Left forelimb (tissue), 1 donor: ENCODE measurements at regions not wholly inside any gene's neighbourhood (a gene's known extent, or its start where the extent isn't known, plus 50 kb on each side); places are given as distances from the start of the nearest gene placed in this dataset.

Experiments
- DNase-seq: peaks from one replicate; pipeline ENCODE4 v3.0.0-alpha.2; 2018; ENCODE audit warnings: low spot score

DNA sequence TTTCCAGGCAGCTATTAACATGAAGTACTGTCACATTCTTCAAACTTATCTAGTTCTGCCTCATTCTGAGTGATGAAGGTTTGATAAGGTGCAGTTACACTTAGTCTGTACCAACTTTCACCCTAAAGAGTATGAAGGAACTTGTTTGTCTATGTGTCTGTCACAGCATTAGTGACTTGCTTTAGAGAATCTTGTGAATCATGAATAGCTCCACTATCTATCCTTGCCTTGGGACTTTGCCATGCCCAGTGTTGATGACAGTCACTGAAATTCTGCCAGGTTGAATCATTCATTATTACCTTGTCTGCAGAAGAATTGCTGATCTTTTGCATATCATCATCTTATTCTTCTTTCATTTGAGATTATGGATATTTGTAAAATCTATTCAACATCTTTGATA is 50.9 kb upstream of the A1CF start:
- DNase-seq: no peak

DNA sequence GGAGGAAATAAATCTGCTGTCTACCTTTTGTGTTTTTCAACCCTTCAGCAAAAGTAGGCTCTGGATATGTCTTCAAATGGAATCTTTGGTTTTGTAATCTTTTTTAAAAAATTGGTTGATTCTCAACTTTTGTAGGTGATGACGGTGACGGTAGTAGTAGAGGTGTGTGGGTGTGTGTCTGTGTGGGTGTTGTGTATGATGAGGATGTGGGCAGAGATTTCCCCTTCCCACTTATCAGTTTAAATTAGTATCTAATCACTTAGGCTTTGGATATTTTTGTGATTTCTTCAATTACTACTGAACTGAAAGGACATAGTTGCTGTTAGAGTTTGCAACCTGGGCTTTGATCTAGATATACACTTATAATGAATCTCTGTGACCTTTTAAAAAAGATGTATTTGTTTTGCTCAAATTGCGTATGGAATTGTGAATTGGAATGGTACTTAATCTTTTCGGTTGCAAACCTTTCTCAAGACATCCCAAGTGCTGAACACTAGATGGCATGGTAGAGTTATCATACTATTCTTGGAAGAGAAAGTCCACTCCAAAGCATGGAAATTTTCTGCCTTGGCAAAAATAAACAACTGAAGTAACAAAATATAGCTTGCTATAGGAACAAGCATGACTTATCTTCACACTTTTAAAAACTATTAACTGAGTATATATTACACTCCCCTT is 51.9 kb upstream of the A1CF start:
- no peak for DNase-seq

DNA sequence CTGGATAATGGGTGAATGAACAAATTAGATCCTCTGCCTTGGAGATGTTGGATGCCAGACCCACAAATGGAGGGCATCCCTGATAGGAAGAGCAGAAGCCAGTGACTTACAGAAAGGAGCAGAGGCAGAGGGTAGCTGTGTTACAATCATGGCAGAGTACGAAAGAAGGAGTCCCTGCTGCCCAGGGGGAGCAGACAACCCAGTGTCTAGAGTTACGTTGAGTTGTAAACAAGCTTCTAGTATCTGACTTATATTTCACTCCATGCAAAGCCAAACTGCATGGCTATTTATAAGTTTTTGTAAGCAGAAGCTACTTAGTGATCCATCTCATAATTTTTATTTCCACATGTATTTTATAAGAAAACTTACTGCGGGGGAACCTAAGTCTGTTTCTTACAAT is 56.2 kb upstream of the A1CF start:
- no peak for DNase-seq

DNA sequence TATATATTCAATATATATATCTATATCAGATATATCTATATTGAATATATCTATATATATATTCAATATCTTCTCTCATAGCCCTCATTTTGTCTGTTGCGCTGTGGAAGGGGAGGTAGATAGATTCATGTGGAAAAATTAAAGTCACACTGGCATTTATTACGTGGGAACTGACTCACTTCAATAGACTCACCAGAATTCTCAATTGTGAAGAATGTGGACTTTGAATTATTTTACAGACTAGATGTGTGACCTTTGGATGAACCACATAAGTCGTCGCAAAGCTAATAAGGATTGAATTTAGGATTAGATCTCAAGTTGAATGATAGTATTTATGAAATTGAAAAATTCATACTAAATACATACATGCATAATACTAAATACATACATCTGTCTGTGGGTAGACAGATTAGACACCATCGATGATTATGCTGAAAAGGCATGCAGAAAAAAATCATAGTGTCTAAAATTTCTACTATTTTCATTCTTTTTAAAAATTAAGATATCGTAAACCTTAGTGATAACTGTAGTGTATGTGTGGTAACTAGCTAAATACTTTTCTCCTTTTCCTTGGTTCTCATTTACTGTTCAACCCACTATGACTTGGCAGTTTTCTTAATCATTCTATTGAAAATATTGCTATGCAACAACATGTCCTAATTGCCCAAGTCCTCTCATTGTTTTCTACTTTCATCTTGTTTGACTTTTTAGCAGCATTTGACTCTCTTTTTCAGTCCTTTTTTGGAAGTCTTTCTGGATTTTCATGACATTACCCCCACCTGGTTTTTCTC is 61.8 kb upstream of the A1CF start:
- DNase-seq: no peak

DNA sequence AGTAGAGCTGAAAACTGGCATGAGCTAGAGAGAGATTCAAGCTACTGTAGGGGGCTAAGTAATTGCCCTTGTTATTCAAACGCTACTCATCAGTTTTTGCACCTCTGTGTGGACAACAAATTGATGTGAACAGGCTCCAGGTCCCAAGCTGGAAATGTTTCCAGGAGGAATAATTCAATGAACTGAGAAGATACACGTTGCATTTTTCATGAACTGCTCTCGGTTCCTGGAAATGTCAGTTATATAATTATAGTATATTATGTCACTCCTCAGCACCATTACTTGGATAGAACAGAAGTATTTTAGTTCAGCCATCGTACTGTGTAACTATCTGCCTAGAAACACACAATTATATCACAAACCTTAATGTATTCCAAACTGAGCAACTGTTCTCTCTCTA is 65.9 kb upstream of the A1CF start:
- DNase-seq: no peak

DNA sequence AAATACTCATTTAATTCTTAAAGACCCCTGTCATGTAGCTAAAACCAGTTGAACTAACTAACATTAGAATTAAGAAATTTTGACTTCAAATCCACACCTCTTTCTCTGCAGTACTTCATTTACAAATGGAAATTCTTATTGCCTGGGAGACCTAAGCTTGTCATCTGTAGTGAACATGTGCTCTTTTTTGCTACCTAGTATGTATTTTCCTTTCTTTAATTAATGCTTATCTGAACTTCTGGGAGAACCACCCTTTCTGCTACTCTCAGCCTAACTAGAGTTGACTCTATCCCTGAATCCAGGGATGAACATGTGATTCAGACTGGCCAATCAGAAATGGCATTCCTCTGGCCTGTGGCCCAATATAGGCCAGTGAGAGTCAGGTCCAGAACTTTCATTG is 75.9 kb upstream of the A1CF start:
- no peak for DNase-seq

DNA sequence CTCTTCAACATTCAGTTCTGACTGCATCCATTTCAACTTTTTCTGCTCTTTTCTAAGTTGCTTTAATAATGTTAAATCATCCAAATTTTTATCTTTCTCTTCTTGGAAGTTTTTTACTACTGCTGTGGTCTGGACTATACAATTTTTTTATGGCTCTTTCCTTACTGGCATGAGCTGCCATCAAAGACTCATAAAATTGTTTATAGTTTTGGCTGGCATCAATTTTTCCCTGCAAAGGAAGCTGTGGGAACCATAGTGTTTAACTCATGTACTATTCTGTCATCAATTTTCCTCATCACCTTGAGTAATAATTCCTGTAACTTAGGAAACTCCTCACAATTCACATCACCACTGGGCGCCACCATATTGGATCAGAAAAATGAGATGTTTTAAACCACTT is 77.6 kb upstream of the A1CF start:
- no peak for DNase-seq

DNA sequence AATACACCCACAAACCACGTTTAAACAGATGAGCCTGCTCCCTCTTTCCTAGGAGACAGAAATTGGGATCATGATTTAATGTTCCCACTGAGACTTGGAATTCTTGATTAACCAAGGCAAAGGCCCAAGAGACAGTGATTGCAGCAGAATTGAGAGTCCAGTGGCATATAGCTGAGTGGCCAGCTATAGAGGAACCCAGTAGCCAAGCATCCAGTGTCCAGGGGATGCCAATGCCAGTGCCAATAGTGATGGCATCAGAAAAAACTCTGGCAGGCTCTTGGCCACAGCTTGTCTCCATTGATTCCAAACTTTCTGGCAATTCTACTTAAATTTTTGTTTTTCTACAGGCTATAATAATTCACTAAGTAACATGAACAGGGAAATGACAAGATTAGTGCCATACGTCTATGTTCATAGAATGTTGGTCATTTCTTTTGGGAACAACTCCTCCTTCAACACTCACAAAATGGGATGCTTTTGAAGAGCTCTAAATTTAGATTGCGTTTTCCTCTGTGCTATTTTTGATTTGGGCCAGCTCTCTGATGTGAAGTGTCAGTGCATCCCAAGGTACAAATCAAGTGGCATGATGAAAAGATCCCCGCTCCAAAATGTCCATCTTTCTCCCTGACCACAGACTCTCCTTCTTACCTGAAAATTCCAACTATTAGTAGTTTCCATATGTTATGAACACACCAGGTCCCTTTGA is 83.1 kb upstream of the A1CF start:
- no peak for DNase-seq

DNA sequence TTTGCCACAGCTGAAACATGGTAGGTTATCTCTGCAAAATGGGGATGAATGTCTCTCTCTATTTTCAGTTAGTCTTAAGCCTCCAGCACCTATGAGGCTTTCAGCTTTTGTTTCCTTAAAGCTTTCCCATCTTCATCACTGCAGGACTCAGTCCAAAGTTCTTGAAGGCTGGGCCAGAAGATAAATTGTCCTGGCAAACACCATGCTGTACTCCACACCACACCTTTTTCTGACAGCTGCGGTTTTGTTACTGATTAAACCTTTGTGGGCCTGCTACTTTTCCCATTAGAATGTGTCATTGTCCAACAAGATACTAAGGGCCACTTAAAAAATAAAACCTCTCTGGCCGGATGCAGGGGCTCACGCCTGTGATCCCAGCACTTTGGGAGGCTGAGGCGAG is 87.2 kb upstream of the A1CF start:
- no peak for DNase-seq

DNA sequence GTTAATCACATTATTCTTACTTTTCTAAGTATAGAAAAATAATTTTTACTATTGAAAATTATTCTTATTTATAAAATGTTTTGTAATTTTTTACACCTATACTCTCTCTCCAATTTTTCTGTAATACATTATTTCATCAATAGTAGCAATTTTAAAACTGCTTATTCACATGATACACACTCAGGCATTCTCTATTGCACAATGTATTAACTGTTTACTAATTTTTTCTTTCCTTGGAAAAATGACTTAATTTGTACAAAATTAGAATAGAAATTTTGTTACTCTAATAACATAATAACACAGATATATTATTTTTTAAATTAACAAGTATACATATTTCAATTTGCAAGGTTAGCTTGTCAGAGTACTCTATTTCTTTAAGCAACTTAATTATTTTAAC is 92.9 kb upstream of the PRKG1 start:
- DNase-seq: no peak

DNA sequence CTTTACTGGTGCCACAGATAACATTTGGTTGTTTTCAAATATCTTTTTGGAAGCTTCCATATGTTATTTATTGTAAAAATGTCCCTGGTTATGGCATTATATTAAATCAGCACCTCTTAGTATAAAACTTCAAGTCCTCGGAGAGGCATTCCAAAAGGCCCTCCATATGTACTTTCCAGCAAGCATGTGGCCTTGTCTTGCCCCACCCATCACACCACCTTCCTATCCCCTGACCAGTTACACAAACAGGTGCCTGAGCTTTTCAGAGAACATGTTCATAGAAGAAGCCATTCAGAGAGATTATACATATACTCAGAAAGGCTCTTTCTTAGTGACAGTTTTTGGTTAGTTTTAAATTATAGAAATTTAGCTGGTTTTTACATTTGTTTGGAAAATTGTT is 92.4 kb upstream of the PRKG1 start:
- no peak for DNase-seq

DNA sequence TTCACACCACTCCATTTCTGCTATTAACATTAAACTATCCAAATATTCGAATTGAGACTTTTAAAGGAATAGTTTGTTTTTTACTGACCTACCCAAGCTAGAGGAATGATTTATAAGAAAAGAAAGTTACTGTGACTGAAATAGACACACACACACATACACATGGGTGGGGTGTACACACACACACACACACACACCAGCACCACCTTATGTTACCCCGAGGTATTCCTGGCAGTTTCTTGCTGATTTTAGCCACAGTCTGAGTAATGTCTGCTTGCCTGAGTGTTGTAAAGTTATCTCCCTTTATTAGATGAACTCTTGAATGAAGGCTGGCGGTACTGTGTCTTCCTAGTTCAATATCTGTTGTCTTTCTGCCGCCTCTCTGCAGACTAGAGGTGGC is 91.3 kb upstream of the PRKG1 start:
- DNase-seq: no peak

DNA sequence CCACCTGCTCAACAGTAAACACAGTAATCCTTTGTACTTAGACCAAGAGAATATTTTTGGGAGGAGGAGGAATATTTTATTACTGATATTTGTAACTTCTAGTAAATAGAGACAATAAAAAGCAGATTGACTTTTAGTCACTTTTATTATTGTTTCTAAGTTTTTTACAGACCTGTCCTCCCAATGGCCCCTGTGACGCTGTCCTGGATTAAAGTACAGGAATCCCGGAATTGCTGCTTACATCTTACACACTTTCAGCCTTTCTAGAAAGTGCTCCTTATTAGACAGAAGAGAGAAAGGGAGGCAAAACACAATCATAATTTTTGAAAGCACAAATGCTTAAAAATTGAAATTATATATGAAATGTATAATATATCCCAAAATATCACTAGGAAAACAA is 86.4 kb upstream of the PRKG1 start:
- DNase-seq: no peak

DNA sequence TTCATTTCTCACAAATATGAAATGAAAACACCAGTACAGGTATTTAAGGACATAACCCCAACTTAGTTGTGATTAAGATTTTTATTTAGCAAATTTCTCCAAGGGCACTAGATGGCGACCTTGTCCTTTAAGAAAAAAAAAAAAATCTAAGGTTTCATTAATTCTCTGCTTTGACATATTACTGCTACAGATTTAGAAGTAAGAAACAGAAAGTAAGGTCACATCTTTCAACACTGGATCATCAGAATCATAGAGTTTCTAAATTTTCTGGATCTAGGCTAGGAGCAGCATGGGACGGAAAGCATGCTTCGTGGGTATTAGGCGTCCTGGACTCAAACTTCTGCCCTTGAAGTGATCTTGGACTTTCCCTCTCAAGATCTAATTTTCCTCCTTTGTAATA is 85.5 kb upstream of the PRKG1 start:
- no peak for DNase-seq

DNA sequence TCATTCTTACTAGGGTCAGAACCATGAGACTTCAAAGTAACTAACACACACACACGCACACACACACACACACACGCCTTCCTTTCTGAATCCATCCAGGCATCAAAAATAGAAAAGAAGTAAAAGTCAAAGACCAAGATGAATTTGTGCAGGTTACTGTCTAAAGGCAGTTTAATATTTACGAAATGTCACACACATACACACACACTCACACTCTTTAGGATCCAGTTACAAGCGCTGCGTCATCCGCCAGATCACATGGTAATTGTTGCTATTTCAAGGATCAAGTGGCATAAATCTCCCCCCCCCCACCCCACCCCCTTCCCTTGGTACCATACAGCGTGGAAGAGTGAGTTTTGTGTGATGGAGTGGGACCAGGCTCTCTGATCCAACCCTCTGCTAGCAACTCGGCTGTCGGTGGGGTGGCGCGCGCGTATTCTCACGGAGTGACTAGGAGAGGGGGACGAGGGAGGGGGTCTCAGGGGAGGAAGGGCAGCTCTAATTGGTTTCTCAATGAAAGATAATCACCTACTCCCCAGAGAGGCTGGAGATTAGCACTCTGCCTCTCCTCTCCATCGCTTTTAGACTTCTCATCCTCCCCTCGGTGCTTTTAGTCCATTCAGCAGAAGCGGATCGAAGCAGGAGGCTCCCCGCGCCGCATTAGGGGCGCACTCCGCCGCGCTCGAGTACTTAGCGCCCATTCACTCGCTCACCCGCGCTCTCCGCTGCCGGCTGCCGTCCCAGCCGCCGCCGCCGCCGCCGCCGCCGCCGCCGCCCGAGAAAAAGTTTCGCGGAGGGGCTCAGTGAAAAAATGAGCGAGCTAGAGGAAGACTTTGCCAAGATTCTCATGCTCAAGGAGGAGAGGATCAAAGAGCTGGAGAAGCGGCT is 83.5 kb upstream of the PRKG1 start:
- peak; percentile 71 for DNase-seq

DNA sequence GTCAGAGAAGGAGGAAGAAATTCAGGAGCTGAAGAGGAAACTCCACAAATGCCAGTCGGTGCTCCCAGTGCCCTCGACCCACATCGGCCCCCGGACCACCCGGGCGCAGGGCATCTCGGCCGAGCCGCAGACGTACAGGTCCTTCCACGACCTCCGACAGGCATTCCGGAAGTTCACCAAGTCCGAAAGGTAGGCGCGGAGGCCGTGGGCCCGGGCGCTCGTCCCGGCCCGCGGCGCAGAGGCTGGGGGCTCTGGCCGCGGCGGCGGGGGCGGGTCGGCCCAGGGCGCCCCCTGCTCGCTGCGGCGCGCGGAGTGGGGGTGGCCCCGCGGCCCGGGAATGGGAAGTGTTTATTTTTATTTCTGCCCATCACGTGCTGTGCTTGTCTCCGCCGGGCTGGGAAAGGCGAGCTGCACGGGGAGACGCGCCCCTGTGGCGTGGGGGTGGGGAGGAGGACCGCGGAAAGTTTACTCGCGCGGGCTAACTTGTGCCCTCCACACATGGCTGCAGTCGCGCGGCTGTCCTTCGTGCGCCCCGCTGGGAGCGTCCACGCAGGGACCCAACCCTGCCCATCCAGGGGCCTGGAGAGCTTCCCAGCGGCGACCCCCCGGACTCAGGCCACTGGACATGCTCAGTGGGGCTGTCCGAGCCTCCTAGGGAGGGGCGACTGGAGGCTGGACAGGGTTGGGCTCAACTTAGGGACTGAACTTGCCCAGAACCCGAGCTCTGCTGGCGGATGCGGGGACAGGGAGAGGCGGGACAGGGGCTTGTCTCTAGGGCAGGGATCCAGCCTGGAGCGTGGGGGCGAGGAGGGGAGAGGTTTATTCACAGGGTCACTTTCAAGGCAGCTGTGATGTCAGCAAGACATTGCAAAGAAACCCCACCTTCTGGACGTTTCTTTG is 82.6 kb upstream of the PRKG1 start:
- peak; percentile 82 for DNase-seq

DNA sequence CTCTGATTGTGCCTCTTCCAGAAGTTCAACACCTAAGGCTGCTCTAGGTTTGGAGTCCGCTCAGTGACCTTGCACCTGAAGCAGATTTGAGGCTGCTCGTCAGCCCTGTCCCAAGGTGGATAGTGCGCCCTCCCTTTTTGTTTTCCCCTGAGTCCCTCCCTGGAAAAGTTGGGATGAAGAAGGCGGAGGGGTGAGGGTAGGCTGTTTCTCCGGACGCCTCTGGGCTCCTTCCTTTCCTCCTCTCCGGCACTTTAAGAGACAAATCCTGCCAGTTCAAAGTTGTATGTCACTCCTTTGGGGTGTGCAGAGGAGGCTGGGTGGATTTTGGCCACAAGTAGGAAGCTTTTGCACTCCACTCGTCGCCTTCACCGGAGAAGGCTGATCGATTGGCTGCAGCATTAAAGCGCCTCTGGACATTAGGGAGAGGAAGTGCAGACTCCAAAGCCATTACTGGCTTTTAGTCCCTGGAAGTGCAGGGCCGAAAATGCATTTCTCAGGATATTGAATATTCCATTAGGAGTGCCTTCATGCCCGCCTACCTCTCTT is 81.9 kb upstream of the PRKG1 start:
- DNase-seq: peak; percentile 71

DNA sequence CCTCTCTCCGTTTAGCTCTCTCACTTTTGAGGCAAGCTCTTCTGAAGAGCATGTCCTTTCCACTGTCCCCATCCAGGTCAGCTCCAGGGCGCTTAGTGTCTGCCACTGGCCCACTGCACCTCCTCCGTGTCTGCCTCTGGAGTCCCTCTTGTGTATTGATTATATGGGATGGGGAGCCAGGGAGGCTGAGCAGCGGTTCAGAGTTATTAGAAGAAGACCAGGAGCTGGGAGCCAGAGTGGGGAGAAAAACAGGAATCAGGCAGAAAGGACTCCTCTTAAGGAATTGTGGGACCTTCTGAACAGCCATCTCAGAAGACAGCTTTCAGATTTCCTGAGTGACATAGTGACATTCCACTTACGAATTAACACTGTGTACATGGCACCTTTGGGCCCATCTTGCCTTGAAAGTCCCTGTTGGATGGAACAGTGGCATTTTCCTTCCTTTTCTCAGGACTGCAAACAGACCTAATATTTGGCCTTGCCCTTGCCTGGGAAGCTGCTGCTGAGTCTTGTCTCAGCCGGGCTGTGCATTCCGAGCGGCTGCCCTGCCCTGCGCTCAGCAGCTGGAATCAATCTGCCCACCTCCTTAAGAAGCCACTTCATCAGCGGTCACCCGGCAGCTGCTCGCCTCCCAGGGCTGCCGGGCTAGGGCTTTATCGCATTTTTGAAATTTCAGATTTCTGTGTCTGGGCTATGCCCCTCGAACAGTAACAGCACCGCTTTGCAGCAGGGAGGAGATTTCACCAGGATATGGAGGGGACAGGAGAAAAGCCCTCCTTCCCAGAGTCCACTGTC is 81.1 kb upstream of the PRKG1 start:
- DNase-seq: no peak

DNA sequence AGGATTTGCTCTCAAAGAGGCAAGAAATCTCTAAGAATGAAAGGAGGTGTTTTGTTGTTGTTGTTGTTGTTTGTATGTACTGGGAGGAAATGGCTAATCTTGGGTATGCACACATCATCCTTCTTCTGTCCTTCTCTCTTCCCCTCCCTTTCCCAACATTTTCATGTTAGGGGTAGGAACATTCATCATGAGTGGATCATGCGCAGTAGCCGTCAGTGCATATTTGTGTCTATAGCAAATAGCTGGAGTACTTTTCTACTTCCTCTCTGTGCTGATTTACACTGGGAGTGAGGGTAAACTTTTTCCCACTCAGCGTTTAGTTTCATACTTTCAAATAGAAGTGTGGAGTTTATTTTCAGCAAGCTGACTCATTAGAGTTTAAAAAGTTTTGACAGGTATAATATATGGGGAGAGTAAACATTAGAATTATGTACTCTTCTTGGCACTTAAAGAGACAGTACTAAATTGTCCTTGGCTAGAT is 80.5 kb upstream of the PRKG1 start:
- no peak for DNase-seq

DNA sequence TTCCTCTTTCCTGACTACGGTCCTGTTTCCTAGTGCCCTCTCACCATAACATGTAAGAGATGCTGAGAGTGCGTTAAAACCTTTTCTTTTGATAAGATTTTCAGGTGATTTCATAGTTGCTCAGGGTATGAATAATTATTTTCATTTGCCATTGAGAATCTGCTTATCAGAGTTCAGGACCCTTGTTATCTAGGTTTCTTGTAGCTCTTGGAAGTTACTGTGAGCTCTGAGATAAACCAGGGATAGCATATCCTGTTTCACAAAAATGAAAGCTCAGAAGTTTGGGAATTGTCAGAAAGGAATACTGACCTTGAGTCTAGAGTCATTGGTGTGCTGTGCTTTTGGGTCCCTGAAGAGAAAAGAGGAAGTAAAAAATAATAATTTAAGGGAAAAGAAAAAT is 76.8 kb upstream of the PRKG1 start:
- DNase-seq: no peak
